Colonic mucosa (tissue), 4 donors: ENCODE measurements at regions not wholly inside any gene's neighbourhood (a gene's known extent, or its start where the extent isn't known, plus 50 kb on each side); places are given as distances from the start of the nearest gene placed in this dataset.

Experiments used
- DNase-seq: peaks from one replicate; pipeline ENCODE4 v3.0.0-alpha.2; 2020
- H3K27ac ChIP-seq: fragments of 200-600 bp; one replicate; pipeline ENCODE4 v1.8.0; 2021
- H3K27me3 ChIP-seq: fragments of 200-600 bp; one replicate; pipeline ENCODE4 v1.8.0; 2021
- H3K36me3 ChIP-seq: fragments of 200-600 bp; one replicate; pipeline ENCODE4 v1.8.0; 2021
- H3K4me1 ChIP-seq: fragments of 200-600 bp; one replicate; pipeline ENCODE4 v1.8.0; 2021; ENCODE audit warnings: mild to moderate bottlenecking
- H3K4me3 ChIP-seq: fragments of 200-600 bp; one replicate; pipeline ENCODE4 v1.8.0; 2021
- H3K9ac ChIP-seq, 2 donors: one replicate each; pipeline ENCODE4 v1.7.0; 2013; ENCODE audit warnings: control low read depth in 2 of 2, low read depth in 2 of 2, low read length in 2 of 2
- H3K9me3 ChIP-seq: fragments of 200-600 bp; one replicate; pipeline ENCODE4 v1.8.0; 2021
- intact Hi-C: fragments of 100-400 bp; cut with DNase I; formaldehyde crosslinking; loops from one replicate; pipeline ENCODE4 v1.14.1; 2022
- TF ChIP-seq, protein P1 (sequence below): fragments of 200-600 bp; IDR thresholded peaks from one replicate; pipeline ENCODE4 v1.8.0; 2022; ENCODE audit warnings: antibody characterized with exemption, mild to moderate bottlenecking
- donor health status: healthy.
- donor health status: DM: no; HTN: no; CAD: no.
- donor health status: DM: no; HTN: no; CAD: no.

DNA sequence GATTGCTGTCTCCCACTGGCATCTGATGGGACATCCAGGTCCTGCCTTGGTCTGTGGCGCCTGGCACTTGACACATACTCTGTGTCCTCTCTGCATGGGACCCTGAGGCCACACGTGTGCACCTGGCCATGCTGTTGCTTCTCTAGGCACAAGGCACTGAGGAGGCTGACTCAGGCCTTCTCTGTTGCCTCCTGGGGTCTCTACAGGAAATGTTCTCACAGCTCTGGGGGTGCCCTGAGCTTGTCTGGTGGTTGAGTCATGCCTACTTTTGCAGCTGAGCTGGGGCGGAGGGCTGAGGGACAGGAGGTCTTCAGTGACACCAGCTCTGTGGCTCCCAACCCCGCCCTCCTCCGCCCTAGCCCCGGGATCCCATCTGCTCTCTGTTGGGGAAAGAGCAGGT lies 207.0 kb upstream of the HS6ST1 start:
- no peaks in the 10 kb centered on the region for H3K36me3 ChIP-seq
- TF ChIP-seq, protein P1, sequence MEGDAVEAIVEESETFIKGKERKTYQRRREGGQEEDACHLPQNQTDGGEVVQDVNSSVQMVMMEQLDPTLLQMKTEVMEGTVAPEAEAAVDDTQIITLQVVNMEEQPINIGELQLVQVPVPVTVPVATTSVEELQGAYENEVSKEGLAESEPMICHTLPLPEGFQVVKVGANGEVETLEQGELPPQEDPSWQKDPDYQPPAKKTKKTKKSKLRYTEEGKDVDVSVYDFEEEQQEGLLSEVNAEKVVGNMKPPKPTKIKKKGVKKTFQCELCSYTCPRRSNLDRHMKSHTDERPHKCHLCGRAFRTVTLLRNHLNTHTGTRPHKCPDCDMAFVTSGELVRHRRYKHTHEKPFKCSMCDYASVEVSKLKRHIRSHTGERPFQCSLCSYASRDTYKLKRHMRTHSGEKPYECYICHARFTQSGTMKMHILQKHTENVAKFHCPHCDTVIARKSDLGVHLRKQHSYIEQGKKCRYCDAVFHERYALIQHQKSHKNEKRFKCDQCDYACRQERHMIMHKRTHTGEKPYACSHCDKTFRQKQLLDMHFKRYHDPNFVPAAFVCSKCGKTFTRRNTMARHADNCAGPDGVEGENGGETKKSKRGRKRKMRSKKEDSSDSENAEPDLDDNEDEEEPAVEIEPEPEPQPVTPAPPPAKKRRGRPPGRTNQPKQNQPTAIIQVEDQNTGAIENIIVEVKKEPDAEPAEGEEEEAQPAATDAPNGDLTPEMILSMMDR: no peak
- intact Hi-C loops: no loop called here
- H3K9ac ChIP-seq: no peak overlapping the region
- no peak overlapping the region for H3K27ac ChIP-seq
- H3K27me3 ChIP-seq: no peaks in the 10 kb centered on the region
- no peak for DNase-seq
- H3K4me3 ChIP-seq: no peak overlapping the region
- no peaks in the 10 kb centered on the region for H3K4me1 ChIP-seq
- H3K9me3 ChIP-seq: no peaks in the 10 kb centered on the region

DNA sequence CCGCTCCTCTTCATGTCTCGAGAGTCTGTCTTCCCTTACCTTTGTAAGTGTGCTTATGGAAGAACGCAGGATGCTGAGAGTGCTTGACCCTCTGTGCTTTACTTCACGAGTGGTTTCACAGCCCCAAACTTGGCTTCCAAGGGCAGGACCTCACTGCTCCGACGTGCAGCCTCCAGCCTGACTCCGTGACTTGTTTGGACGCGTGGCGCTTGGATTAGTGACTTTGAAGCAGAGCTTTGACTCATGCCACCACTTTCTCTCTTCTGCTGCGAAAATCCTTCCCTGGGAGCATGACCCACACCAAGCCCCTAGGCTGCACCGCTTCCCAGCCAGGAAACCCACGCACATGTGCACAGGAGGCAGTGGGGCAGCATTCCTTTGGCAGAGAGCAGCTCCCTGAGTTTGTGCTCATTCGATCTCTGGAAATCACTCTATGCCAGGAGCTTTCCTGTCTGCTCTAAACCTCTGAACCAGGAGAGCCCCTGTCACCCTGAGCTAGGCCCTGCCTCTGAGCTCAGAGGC lies 207.8 kb upstream of the HS6ST1 start:
- DNase-seq: no peak
- Histone ChIP-seq H3K9ac (no peak overlapping the region), H3K27ac (no peak overlapping the region)

DNA sequence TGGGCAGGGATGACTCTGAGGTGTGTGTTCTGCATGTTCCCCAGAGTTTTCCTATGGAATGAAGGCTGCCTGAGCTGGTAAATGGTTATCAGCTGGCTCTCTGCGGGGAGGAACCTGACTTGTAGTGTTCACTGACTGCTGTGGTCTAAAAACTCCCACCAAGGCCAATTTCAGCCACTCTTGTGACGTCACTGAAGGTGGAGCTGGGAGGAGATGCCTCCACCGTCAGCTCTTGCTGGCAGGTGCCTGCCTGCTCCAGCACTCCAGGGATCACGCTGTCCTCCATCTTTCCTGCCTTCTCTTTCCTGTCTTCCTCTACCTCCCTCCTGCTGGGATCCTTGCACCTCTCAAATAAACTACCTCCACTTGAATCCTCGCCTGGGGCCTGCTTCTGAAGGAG lies 209.5 kb upstream of the HS6ST1 start:
- TF ChIP-seq, protein P1: no peak
- Histone ChIP-seq H3K27ac (no peak overlapping the region), H3K9ac (no peak overlapping the region), H3K27me3 (no peaks in the 10 kb centered on the region), H3K9me3 (no peaks in the 10 kb centered on the region), H3K4me1 (no peaks in the 10 kb centered on the region), H3K36me3 (no peaks in the 10 kb centered on the region), H3K4me3 (no peak overlapping the region)
- intact Hi-C loops: no loop called here
- no peak for DNase-seq

More for the DNA sequence above, 207.8 kb upstream of the HS6ST1 start:
- intact Hi-C loops: no loop called here
- TF ChIP-seq, protein P1: no peak
- H3K4me3 ChIP-seq: no peak overlapping the region
- H3K9me3 ChIP-seq: no peaks in the 10 kb centered on the region
- no peaks in the 10 kb centered on the region for H3K4me1 ChIP-seq
- H3K36me3 ChIP-seq: no peaks in the 10 kb centered on the region
- no peaks in the 10 kb centered on the region for H3K27me3 ChIP-seq

DNA sequence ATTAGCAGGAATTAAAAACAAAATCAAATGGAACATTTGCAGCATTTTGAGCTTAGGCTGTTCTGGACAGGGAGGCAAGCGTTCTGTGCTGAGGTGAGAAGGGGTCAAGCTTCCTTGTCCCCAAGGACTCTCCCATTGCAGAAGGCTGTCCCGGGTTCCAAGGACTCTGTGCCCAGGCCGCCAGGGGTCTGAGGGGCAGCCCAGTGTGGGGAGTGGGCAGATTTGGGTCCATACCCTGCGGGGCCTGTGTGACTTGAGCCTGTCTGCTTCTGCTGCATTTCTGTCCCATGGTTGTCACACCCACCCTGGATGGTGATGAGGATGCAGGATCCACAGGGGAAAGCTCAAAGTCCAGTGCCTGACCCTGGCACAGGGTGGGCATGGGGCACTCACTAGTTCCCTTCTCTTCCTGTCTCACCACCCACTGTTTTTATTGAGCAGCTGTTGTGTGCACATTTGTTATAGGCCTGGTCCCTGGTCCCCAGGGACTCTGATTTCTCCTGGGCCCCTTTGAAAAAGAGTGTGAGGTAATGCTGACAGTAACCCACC lies 211.4 kb upstream of the HS6ST1 start:
- TF ChIP-seq, protein P1: no peak
- Histone ChIP-seq H3K4me1 (no peaks in the 10 kb centered on the region), H3K9ac (no peak overlapping the region), H3K27ac (no peak overlapping the region), H3K4me3 (no peak overlapping the region), H3K27me3 (no peaks in the 10 kb centered on the region), H3K9me3 (no peaks in the 10 kb centered on the region), H3K36me3 (no peaks in the 10 kb centered on the region)
- DNase-seq: no peak
- intact Hi-C loops: no loop called here

DNA sequence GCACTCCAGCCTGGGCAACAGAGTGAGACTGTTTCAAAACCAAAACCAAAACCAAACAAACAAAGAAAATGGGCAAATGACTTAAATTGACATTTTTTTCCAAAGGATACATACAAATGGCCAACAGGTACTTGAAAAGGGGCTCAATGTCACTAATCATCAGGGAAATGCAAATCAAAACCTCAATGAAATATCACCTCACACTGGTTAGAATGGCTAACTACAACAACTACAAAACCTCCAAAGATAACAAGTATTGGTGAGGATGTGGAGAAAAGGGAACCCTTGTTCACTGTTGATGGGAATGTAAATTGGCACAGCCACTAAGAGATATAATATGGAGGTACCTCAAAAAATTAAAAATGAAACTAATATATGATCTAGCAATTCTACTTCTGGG lies 213.2 kb upstream of the HS6ST1 start:
- Histone ChIP-seq H3K36me3 (no peaks in the 10 kb centered on the region), H3K27me3 (no peaks in the 10 kb centered on the region), H3K9me3 (no peaks in the 10 kb centered on the region), H3K9ac (no peak overlapping the region), H3K4me1 (no peaks in the 10 kb centered on the region), H3K4me3 (no peak overlapping the region), H3K27ac (no peak overlapping the region)
- intact Hi-C loops: no loop called here
- TF ChIP-seq, protein P1: no peak
- DNase-seq: no peak
